ENCODE measurements at regions not wholly inside any gene's neighbourhood (a gene's known extent, or its start where the extent isn't known, plus 50 kb on each side); places are given as distances from the start of the nearest gene placed in this dataset.

DNA sequence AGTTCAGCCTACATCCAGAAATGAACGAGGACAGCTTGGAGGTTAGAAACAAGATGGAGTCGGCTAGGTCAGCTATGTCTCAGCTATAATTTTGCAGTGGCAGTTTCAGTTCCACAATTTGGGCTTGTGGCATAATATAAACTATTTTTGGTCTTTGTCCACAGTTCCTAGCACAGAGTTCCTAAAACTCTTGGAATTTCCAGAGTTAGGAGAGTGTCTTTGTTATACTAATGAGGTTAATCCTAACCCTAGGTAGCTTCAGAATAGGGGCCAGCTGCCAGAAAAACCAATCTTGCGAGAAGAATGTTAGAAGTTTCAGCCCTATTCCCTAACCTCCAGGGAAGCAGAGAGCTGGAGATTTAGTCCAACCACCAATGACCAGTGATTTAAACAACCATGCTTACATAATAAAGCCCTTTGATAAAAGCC lies 131.9 kb downstream of the AKR1D1 start:
- no peak for TF ChIP-seq POLR2A (IDR thresholded peaks at IDR 0.05; ENCODE audit: low read depth)
- TF ChIP-seq, protein P1, sequence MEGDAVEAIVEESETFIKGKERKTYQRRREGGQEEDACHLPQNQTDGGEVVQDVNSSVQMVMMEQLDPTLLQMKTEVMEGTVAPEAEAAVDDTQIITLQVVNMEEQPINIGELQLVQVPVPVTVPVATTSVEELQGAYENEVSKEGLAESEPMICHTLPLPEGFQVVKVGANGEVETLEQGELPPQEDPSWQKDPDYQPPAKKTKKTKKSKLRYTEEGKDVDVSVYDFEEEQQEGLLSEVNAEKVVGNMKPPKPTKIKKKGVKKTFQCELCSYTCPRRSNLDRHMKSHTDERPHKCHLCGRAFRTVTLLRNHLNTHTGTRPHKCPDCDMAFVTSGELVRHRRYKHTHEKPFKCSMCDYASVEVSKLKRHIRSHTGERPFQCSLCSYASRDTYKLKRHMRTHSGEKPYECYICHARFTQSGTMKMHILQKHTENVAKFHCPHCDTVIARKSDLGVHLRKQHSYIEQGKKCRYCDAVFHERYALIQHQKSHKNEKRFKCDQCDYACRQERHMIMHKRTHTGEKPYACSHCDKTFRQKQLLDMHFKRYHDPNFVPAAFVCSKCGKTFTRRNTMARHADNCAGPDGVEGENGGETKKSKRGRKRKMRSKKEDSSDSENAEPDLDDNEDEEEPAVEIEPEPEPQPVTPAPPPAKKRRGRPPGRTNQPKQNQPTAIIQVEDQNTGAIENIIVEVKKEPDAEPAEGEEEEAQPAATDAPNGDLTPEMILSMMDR (IDR thresholded peaks at IDR 0.05), result no peak

All from esophagus muscularis mucosa (tissue), 3 donors.